ENCODE measurements at regions not wholly inside any gene's neighbourhood (a gene's known extent, or its start where the extent isn't known, plus 50 kb on each side); places are given as distances from the start of the nearest gene placed in this dataset.

DNA sequence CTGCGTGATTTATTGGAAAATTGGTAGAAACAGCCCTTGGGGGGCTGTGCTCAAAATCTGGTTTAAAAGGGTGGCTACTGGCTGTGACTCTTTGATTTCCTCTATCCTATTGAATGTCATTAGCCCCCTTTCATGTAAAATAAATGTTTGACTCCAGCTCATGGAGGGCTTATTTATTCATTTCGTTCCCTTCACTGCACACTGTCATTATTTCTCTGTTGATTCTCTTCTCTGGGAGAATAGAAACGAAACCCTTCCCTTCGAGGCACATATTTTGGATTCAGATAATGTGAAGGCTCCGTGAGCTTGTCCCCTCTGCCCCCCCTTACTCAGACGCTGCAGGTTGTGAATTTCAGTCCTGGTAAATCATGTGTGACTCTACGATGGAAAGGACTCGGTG is 203.9 kb upstream of the GPR26 start:
- no peak for DNase-seq

DNA sequence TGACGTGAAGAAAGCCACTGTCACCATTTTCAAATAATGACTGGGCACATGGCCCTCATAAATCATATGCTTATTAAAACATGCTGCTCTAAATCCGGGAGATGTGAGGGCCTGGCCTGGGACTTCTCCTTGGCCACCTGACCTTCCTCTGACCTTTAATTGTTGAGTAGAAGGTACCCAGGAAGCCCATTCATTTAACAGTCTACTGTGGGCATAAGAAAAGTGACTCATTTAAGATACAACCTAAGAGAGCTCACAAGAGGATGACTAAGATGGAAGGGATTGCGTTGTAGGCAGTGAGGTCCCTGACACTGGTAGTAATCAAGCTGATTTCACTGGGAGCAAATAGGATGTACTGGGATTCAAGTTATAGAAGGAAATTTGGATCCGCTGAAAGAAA is 203.4 kb upstream of the GPR26 start:
- DNase-seq: peak; percentile 63 to 77

DNA sequence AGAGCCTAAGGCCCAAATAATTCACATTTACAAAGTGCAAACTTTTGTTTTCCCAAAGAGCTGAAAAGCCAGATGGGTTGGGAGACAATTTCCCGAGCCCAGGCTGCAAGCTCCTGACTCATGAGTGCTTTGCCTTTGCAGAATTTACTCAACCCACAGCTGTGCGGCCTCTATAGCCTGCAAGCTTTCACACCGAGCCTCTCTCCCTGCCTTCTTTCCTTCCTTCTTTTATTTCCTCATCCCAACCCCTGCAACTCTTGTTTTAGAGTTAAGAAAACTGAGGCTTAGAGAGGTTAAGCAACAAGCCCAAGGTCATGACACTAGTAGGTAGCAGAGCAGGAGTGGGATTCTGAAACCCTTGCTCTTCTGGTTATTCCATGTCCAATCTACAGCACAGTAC is 203.0 kb upstream of the GPR26 start:
- peak; percentile 45 to 62 for DNase-seq

DNA sequence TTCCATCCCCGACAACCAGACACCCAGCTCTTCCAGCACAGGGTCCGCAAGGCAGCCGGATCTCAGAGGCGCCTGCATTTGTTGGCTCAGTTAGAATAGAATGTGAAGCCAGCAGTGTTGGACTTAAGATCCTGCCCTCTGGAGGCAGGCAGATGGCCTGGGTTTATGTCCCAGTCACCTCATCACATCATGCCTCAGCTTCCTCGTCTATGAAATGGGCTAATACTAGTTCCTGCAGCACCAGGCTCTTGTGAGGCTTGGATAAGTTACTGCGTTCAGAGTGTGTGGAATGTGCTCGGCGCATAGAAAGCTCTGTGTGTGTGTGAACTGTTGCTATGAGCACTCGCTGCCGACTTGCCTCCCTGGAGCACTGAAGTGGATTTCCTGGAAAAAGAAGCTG is 202.5 kb upstream of the GPR26 start:
- no peak for DNase-seq

DNA sequence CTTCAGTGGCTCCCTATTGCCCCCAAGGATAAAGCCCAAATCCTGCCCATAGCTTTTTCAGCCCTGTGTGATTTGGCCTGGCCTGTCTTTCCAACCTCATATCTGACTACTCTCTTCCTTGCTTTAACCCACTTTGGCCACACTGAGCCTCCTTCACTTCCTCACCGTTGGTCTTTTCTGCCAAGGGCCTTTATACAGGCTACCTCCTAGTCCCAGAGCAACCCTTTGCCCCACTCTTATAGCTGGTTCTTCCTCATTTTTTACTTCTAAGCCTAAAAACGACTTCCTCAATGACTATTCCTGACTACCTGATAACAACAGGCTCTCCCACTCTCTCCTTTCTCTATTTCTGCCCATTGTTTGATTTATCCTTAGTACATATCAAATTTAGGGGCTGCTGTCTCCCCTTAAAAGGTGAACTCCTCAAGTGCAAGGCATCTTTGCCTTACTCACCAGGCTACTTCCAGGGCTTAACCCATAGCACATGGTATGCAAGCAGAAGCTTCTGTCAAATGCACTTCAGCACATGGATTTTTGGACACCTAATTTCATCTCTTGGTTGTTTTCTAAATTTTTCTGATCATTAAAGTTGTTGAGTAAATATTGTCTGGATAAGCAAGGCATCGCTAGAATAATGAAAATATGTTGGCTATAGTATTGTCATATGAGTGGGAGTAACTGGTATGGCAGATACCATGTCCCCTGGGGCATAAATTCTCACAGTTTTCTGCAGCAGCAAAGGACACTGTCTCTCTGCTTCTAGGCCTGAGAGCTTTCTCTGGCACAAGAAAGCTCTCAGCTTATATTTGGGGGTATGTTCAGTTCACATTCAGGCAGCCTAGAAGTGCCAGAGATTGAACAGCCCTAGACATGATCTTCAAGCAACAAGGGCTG is 201.5 kb upstream of the GPR26 start:
- peak in 1 of 2 donors; percentile 28 for DNase-seq

DNA sequence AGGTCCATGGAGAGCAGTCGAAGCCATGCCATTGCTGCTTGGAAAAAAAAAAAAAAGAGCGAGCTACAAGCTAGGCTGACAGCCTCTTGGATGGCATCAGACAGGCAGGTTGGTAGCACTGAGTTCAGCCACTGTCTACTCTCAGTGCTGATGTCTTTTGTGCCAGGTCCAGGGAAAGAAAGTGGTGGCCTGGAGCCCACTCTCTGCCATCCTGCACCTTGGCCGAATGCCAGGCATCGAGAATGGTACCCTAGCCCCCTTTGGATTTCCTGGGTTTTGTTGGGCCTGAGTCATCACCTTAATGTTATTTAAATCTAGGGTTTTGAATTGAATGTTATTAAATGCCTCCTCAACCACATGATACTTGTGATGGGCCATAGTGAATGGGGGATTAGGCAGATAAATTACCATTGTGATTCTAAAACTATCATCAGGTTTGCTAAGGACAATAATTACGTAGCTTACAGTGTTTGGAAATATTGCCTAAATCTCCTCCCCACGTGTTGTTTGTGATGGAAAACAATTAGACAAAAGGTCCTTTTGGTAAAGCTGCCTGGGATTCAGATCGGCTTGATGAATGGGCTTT is 195.7 kb upstream of the GPR26 start:
- no peak for DNase-seq

DNA sequence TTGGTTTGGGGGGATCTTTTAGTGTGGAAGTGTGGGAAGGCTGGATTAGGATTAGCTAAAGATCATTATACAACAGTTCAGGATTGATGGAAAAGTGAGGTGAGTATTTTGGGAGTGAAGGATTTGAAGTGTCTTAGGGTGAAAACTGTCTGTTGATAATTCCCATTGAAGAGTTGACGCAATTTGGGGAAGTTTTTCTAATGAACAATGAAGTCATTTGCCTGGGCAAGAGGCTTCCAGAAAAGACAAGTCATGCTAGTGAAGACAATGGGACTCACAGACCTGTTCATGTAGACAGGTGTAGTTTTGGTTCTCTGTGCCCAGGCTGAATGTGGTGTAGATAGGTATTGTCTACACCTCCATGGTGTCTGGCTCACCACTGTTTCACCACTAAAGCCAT is 194.3 kb upstream of the GPR26 start:
- peak; percentile 61 to 65 for DNase-seq

DNA sequence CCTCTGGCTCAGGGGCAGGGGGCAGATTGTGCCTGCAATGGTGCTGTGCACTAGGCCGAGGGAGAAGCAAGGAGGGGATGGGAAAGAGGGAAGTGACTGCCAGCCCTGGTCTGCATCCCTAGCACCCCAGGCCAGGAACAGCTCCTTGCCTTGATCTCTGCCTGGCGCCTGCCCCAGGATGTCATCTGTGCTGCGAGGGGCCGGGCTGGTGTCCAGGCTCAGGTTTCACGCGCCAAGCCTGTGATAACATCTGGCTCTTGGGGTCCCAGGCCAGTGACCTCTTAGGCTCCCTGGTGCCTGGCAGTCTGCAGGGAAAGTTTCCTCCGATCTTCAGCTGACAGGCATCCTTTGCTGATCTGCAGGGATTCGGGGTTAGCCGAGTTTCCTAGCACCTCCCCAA is 193.5 kb upstream of the GPR26 start:
- DNase-seq: peak in 1 of 2 donors; percentile 20

DNA sequence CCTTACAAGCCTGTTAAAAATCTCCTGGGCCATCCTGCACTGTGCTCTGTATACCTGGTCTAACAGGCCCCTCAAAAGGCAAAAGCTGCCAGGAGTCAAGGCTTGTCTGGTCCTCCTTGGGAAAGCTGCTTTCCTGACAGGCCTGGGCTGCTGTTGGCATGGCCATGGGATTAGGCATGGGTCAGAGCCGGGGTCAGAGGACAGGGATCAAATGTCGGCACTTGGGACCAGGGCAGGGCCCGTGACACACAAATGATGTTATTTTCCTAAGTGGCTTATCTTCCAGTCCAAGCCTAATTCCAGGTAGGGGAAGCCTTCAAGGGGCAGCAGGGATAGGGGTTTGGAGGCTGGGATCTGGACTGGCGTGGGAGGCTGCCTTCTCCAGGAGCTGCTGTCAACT is 191.5 kb upstream of the GPR26 start:
- no peak for DNase-seq

DNA sequence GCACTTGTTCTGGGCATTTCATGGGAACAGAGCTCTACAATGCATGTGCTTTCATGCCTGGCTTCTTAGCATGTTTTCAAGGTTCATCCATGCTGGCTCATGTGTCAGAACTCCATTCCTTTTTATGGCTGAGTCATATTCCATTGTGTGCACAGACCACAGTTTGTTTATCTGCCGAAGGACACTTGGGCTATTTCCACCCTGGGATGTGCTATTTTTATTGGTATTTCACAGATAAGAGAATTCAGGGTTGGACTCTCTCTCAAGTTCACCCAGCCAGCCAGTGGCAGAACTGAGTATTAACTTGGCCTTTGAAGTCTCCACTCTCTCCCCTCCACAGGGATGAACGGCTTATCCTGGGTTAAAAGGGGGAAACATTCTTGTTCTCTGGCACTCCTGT is 190.7 kb upstream of the GPR26 start:
- no peak for DNase-seq

DNA sequence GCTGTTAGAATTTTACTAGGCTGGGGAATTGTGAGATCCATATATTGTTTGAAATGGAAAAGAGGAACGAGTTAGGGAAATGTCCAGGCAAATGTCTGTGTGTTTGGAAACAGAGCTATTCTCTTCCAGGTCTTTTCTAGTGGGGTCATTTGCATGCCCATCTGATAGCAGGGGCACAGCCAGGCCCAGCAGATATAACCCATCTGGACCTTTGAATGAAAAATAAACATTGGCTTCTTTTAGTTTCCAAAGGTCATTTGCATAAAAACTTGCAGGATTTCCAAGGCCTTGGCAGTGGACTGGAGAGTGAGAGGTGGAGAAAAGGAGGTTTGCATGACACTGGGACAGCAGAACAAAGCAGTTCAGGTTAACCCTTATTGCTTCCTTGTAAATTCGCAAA is 188.0 kb upstream of the GPR26 start:
- no peak for DNase-seq

DNA sequence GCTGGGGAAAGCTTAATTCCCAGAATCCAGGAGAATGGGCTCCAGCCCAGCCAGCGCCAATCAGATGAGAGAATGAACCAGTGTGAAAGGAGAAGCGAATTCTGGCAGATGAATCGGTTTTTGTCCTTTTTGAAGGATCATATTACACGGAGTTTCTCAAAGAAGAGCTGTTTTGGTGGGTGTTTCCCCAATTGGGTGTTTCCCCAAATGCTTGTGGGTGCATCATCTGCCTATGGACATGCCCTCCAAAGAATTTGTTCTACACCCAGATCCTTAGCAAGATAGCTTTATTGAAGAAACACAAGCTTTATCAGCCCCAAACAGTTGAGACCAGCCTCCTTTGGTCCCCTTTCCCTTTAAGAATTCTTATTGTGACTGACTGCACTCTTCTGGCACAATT is 186.5 kb upstream of the GPR26 start:
- peak; percentile 56 to 58 for DNase-seq

DNA sequence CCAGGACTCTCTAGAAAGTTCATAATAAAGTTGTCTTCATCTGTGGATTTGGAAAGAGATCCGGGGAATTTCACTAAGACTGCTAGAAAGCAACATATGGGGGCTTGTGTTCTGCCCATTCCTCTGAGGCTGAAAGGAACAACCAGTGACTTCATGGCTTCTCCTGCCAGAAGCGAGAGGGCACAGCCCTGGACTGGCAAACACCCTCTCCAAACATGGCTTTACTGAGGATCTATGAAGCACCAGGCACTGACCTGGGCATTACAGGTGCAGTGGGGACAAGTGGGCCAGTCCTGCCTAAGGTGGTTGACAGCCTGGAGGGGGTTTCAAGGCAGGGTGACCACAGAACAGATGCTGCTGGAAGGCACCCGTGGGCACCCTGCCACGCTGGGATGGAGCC is 185.8 kb upstream of the GPR26 start:
- DNase-seq: no peak

DNA sequence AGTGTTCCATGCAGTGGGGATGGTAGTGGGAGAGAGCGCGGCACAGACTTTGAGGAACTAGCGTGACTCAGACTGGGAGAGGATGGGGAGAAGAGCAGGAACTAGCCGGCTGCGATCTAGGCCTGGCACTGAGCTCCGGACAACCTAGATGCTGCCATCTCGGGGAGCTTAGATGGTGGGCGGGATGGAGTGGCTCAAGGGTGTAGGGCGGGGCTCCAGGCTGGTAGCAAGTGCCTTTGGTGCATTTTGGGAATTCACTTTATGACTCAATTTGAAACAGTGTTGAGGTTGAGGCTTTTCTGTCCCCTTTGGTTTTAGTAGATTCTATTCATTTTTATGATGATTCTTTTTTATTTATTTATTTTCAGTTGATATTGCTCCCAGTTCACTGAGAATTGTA is 185.3 kb upstream of the GPR26 start:
- DNase-seq: peak; percentile 61 to 72

DNA sequence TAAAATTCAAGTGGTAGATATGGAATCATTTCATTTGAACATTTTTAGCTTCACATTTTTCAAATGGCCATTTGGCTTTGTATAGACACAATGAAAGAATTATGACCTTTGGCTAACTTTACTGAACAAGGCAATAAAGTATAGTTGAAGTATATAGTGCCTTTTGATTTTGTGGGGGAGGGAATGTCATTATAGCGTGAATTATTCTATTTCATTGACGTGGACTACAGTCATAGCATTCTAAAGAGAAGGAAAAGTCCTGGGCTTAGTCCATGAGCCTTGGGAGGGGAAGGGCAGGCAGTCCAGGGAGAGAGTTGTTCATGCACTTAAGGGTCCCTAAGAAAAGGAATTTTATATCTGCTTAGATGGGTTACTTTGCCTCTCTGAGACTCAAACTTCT is 181.4 kb upstream of the GPR26 start:
- DNase-seq: no peak

DNA sequence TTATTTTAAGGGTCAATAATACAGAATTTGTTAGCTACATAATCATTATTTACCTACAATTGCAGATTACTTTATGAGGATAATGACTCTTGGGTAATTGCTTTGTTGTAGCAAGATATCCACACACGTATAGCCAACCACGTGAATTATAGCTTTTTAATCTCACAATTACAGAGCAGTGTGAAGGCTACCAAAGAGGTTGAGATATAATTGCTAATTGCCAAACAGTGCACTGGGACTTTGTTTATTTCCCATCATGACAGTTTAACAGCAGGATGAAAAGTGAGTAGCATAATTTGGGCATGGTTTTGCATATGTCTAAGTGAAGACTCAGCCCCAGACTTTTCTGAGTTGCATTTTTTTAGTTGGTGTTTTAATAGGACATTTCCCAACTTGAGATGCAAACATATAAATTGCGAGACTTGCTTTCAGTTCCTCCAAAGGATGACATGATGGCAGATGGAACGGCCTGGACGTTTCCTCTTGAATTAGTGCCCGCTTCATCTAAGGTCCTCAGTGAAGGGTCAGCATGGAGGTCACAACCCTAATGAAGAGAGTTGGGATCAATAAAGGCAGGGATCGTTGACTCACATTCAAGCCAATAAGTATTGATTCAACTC is 180.7 kb upstream of the GPR26 start:
- DNase-seq: peak; percentile 71 to 73

DNA sequence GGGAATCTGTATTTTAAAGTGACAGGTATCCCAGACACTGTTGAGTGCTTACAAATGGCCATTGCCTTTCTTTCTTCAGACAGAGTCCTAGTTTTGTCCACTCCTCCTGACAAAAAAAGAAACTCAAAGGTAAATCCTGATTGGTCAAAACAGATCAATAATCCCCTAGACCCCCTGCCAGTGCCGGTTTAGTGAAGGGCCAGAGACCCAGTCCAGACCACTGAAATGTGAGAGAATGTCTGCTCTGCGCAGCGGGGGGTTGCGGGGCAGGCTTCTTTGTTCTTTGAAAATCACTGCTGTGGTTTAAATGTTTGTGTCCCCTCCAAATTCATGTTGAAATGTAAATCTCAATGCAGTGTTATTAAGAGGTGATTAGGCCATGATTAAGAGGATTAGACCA is 177.7 kb upstream of the GPR26 start:
- DNase-seq: no peak

DNA sequence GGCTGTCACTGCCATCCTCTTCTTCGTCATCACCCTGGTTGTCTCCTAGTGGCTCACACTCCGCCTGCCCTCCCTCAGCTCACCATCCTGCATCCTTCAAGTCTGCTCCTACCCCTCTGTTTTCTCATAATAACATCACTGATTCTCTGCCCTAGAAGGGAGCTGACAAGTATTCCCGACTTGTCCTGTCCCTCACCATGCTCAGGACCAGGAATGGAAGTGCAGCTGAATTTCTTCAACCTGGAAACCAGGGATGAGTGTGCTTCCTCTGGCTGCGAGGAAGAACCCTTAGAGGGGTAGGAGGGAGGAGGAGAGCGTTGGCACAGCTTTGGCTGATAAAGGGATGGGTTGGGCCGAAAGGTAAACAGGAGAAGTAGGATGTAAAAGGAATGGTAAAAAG is 174.8 kb upstream of the GPR26 start:
- DNase-seq: no peak

DNA sequence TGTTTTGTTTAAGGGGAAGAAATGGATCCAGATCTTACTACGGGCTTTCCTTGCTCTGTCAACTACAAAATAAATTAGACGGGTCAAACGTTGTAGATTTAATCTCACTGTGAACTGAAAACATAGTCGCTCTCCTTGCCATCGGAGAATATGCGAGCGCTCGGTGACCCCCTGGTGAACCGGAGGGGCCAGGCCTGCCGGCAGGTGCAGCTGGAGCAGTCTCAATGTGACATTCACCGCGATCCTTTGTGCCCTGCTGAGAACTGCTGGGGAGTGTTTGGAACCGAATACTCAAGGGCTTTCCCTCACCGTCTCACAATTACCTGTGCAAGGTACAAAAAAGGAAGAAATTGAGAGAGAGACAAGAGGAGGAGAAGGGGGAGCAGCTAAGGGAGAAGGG is 174.1 kb upstream of the GPR26 start:
- DNase-seq: no peak

DNA sequence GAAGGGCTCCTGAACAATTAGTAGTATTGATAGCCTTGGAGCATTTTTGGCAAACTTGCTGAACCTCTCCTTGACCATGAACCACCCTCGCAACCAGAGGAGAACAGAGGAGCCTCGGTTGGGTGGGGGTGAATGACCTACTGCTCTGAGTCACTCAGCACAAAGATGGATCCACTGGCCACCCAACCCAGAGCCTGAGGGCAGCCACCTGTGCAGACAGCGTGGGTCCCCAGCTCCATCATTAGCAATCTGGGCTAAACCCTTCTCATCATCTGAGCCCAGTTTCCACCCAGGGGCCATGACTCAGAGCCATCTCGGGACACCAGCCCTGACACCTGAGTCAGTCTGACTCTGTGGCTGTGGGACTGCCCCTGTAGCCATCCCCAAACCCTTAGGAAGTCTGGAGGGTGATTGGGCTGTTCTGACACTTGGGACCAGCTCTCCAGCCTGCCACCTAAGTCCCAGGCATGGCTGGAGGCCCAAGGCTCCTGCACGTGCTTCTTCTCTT is 171.8 kb upstream of the GPR26 start:
- DNase-seq: no peak

DNA sequence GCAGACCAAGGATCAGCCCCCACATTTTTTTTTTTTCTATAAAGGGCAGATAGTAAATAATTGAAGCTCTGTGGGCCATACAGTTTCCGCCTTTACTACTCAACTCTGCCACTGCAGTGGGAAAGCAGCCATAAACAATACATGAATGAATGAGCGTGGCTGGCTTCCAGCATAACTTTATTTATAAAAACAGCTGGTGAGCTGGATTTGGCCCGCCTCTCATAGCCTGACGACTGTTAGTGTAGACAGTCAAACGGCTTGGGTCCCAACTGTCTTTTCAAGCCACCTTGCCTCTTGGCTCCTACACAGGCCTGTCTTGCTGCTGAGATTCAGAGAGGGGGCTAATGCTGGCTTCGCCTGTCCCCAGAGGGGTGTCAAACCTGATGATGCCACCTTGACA is 169.8 kb upstream of the GPR26 start:
- DNase-seq: no peak

DNA sequence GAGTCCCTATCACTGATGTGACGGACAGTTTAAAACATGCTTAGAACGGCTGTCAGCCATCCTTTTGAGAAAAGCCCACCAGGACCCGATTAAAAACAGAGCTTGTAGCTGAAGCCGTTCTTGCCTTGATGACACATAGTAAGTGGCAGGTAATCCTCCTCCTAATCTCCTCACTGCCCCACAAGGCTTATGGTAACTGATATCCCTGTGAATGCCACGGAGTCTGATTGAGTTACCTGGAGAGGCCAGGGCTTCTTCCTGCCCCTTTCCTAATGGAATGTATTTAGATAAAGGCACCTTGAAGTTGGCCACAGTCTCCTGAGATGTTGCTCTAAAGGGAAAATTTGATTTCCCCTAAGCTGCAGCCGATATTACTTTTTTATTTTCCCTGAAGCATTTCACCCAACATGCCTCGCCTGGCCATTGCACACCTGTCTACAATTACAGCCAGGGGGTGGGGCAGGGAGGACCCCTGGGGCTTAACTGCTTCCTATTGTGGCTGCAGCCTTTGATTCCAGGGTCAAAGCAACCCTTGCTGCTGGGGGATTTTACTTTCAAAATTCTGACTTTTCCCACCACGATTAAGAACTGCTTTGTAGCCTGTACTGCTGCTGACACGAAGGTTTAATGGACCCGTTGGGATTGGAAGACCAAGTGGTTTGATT is 169.0 kb upstream of the GPR26 start:
- no peak for DNase-seq

DNA sequence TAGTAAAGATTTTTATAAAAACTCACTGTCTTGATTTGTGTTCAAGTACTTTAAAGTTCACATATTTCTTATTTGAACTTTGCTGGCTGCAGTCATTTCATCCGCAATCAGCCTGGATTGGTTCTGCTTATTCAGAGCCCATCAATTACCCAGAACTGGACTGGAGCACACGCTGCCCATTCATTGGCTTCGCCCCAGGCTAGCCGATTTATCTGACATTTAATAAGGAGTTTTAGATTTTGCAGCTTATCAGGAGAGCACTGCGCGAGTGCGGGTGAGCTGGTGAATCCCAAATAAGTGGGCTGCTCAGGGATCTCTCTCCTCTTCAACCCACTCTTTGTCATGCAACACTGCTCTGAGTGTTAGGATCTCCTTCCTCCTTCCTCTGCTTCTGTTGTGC is 166.0 kb upstream of the GPR26 start:
- no peak for DNase-seq

DNA sequence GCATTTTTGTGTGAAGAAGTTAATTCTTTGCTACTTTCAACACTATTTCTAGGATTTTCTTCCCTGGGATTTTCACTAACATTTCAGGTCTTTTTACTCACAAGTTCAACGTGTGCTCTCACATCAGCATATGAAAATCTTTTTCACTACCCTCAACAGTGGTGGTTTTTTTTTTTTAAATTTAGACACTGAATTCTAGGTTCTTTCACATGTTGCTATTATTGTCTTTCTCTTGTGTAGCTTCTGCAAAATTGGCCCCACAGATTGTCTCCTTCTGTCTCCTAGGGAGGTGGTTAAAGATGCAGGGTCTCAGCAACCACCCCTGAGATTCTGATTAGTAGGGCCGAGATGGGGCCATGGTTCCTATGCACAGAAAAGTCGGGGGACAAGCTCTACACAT is 165.0 kb upstream of the GPR26 start:
- DNase-seq: no peak

Data from inflammatory macrophage treated with lipopolysaccharide for 1 hour (primary cell).